Osteoblast (primary cell): ENCODE measurements at regions not wholly inside any gene's neighbourhood (a gene's known extent, or its start where the extent isn't known, plus 50 kb on each side); places are given as distances from the start of the nearest gene placed in this dataset.

Source experiments
- DNase-seq: peaks from one replicate; pipeline ENCODE4 v3.0.0; 2011; ENCODE audit warnings: low spot score, mixed read lengths; ENCODE audit not compliant: insufficient read length; ENCODE audit errors: missing footprints
- H2AFZ ChIP-seq: 2 replicates; pipeline ENCODE4 v1.6.0; 2011; ENCODE audit warnings: mild to moderate bottlenecking, low read length
- H3K27ac ChIP-seq: 2 replicates; pipeline ENCODE4 v1.5.1; 2011; ENCODE audit warnings: mild to moderate bottlenecking, low read depth, low read length, moderate library complexity
- H3K27me3 ChIP-seq: 2 replicates; pipeline ENCODE4 v1.6.0; 2012; ENCODE audit warnings: mild to moderate bottlenecking, control low read depth, inconsistent platforms, low read length, moderate library complexity; ENCODE audit not compliant: insufficient read depth
- H3K36me3 ChIP-seq: 2 replicates; pipeline ENCODE4 v1.5.1; 2011; ENCODE audit warnings: mild to moderate bottlenecking, low read length, control low read depth, moderate library complexity; ENCODE audit not compliant: insufficient read depth
- H3K4me1 ChIP-seq: 2 replicates; pipeline ENCODE4 v1.5.1; 2011; ENCODE audit warnings: mild to moderate bottlenecking, low read length, control low read depth, moderate library complexity; ENCODE audit not compliant: insufficient read depth
- H3K4me2 ChIP-seq: 2 replicates; pipeline ENCODE4 v1.6.0; 2011; ENCODE audit warnings: mild to moderate bottlenecking, low read length; ENCODE audit not compliant: insufficient read depth
- H3K4me3 ChIP-seq: fragments of 200-600 bp; sonication (generic); 3 replicates; pipeline ENCODE4 v1.5.1; 2012; ENCODE audit warnings: mild to moderate bottlenecking, low read length, inconsistent platforms; ENCODE audit not compliant: insufficient read depth
- H3K79me2 ChIP-seq: 2 replicates; pipeline ENCODE4 v1.6.0; 2012; ENCODE audit warnings: mild to moderate bottlenecking, low read length, control low read depth, inconsistent platforms; ENCODE audit not compliant: insufficient read depth
- H3K9me3 ChIP-seq: 2 replicates; pipeline ENCODE4 v1.5.1; 2011; ENCODE audit warnings: low read depth, low read length, control low read depth
- H4K20me1 ChIP-seq: 2 replicates; pipeline ENCODE4 v1.6.0; 2012; ENCODE audit warnings: mild to moderate bottlenecking, low read length, control low read depth; ENCODE audit not compliant: insufficient read depth
- CTCF ChIP-seq: IDR thresholded peaks from 2 replicates; pipeline ENCODE4 v1.5.1; 2011; ENCODE audit warnings: mild to moderate bottlenecking, low read depth, low read length, moderate library complexity; ENCODE audit errors: extremely low read depth

GRCh38 chr11:45382133-45382878 is 96.2 kb upstream of the SYT13 start:
- Histone ChIP-seq H3K4me1 (peaks cover 17% of the 10 kb centered on the region), H3K36me3 (no peaks in the 10 kb centered on the region), H2AFZ (no peak overlapping the region), H3K27me3 (peaks cover 31% of the 10 kb centered on the region), H3K79me2 (no peaks in the 10 kb centered on the region), H4K20me1 (no peaks in the 10 kb centered on the region), H3K4me3 (no peak overlapping the region), H3K9me3 (no peaks in the 10 kb centered on the region), H3K4me2 (peak overlapping the region; percentile 68), H3K27ac (no peak overlapping the region)
- DNase-seq: no peak
- no peak for TF ChIP-seq CTCF

- H3K4me1 ChIP-seq: peaks cover 17% of the 10 kb centered on the region
- no peak overlapping the region for H2AFZ ChIP-seq
- H4K20me1 ChIP-seq: no peaks in the 10 kb centered on the region
- H3K4me2 ChIP-seq: no peak overlapping the region
- H3K9me3 ChIP-seq: no peaks in the 10 kb centered on the region
- H3K27ac ChIP-seq: no peak overlapping the region
- H3K4me3 ChIP-seq: no peak overlapping the region
- no peak for DNase-seq
- no peak for TF ChIP-seq CTCF
- no peaks in the 10 kb centered on the region for H3K36me3 ChIP-seq
- H3K79me2 ChIP-seq: no peaks in the 10 kb centered on the region
- peaks cover 51% of the 10 kb centered on the region for H3K27me3 ChIP-seq
Observed at GRCh38 chr11:45379162-45379863, 93.2 kb upstream of the SYT13 start.

GRCh38 chr11:45378516-45378915 is 92.4 kb upstream of the SYT13 start:
- Histone ChIP-seq H2AFZ (no peak overlapping the region), H3K36me3 (no peaks in the 10 kb centered on the region), H3K4me3 (no peak overlapping the region), H3K27ac (no peak overlapping the region), H3K79me2 (no peaks in the 10 kb centered on the region), H3K4me1 (peaks cover 15% of the 10 kb centered on the region), H3K27me3 (peaks cover 55% of the 10 kb centered on the region), H3K4me2 (no peak overlapping the region), H3K9me3 (no peaks in the 10 kb centered on the region), H4K20me1 (no peaks in the 10 kb centered on the region)
- no peak for DNase-seq
- no peak for TF ChIP-seq CTCF

- Histone ChIP-seq H3K9me3 (no peaks in the 10 kb centered on the region), H4K20me1 (no peaks in the 10 kb centered on the region), H3K4me3 (no peak overlapping the region), H3K36me3 (no peaks in the 10 kb centered on the region), H3K79me2 (no peaks in the 10 kb centered on the region), H3K27ac (no peak overlapping the region), H3K4me1 (no peaks in the 10 kb centered on the region), H3K4me2 (no peak overlapping the region), H3K27me3 (peaks cover 55% of the 10 kb centered on the region), H2AFZ (no peak overlapping the region)
- no peak for DNase-seq
- TF ChIP-seq CTCF: no peak
Observed at GRCh38 chr11:45374653-45375059, 88.5 kb upstream of the SYT13 start.
